DMS79 treated with DMSO at 0.1 percent for 48 hours (cell line): ENCODE measurements at regions not wholly inside any gene's neighbourhood (a gene's known extent, or its start where the extent isn't known, plus 50 kb on each side); places are given as distances from the start of the nearest gene placed in this dataset.

Source experiments
- DNase-seq: peaks from one replicate; lab custom pipeline; 2025; lab: John Stamatoyannopoulos, UW

DNA sequence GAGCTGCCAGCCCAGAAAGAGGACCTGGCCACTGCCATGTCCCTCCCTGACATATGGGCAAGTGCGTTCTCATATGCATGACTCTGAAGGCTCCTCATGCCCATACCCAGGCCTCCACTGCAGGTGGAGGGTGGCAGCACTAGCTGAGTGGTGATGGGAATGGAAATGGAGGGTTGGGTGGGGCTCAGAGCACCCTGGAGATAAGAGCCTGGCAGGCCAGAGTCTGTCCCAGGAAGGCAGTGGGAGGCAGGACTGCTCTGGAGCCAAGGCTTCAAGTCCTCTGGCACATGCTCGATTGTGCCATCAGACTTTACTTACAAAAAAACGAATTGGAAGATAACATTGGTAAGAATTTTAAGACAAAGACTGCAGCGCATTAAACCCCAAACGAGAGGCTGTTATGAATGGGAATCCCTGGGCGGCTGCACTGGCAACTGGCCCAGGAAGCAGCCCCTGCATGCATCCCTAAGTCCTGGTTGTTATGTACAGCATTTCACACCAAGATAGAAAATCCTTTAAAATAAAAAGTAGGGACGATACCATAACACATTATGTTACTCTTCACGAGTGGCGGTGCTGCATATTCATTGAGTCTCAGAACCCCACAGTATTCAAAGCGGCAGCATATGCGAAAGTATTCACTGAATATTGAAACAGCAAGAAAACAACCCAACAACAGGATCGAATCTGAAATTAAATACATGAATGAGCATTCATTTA lies 81.7 kb upstream of the FAM98A start:
- DNase-seq: no peak

DNA sequence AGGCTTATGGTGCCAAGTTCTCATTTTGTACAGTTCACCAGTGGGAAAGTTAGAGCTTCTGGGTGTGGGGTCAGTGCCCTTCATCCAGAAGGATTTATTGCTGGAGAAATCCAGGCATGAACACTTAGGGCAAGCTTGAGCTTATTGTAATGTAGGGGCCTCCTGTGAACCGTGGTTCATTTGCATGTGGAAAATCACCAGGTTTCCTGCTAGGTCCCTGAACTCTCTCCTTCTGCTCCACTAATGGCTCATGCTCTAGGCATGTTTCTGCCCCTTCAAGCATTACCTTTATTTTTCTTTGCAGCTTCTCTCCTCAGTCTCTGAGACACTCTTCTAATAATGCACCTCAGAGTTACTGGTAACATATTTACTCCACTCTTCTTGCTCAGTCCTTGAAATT lies 79.3 kb upstream of the FAM98A start:
- no peak for DNase-seq

DNA sequence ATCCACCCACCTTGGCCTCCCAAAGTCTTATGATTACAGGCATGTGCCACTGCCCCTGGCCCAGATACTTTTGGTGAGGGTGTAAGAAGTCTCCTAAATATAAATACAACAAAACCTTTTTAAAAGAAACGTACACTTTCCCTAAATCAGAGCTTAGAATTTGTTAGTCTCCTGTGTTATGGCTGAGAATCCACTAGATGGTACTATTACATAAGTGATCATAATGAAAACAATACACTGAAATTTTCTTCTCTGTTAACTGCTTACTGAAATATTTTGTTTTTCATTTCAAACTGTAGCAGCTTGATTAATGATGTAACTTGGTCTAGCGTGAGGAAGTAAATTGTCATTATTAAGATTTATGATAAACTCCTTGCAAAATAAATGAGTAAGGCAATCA lies 74.8 kb upstream of the FAM98A start:
- DNase-seq: no peak

DNA sequence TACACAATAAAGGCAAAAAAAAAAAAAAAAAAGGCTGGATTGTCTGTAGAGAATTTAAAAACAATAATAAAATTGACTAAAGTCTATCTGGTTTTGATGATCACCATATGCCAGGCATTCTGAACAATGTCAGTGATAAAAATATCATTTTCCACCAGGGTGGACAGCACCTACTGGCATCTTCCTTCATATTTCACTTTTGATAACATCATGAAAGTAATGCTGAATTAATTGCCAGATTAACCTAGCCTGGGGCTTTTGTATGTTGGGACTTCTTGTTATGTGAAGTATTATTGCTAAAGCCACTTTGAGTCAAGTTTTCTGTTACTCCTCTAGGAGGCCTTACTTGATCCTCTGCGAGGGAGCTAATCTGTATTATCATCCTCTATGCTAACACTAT lies 73.8 kb upstream of the FAM98A start:
- no peak for DNase-seq

DNA sequence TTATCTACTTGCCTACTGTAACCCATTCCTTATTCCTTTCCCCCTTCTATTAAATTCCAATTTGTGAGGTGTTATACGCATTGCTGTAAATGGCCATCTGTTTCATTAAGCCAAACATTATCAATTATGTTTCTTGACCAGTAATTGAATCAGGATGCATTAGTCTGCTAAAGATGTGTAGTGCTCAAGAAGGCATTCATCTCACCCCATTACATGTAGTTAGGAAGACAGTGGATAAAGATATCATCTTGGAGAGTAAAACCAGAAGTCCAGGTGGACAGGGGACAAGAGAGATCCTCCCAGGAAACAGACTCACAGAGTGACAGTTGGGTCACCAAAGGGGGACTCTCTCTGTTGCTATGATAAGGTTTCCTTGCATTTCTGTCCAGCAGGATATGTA lies 73.3 kb upstream of the FAM98A start:
- DNase-seq: no peak

DNA sequence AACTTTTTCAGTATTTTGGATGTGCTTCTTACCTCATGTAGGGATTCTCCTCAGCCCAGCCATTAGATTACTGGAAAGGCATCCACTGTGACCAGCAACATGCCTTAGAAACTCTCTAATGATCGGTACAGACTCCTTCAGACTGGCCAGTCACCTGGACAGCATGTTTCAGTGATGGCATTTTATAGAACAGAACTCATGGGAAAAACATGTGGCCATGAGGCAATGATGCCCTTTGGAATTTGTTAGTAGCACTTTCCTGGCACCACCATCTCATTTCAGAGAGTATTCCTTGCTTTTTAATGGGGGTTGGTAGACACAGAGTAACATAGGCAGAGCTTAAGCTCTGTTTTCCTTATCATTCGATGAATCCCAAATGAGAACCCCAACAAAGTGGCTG lies 72.1 kb upstream of the FAM98A start:
- DNase-seq: no peak

DNA sequence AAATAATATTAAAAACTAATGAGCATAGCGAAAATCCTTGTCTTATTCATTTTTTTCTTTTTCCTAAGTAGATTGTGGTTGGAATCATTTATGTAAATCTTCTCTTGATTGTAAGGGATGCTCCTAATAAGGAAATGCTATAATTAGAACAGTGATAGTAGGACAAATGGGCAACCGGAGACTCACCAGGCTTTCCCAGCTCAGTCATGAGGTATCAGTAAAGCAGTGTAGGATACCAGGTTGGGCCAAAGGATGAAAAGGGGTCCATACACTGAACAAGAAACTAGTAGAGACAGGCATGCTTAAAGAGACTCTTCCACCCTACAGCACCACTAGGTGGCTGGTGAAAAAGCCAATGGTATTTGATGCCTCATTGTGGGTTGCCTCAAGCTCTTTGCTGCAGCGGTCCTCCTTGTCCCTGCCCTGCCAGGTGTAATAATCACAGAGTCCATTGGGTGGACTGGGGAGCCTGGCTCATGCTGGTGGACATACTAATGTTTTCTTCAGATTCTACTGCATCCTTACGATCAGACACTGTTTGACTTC lies 71.4 kb upstream of the FAM98A start:
- DNase-seq: no peak

DNA sequence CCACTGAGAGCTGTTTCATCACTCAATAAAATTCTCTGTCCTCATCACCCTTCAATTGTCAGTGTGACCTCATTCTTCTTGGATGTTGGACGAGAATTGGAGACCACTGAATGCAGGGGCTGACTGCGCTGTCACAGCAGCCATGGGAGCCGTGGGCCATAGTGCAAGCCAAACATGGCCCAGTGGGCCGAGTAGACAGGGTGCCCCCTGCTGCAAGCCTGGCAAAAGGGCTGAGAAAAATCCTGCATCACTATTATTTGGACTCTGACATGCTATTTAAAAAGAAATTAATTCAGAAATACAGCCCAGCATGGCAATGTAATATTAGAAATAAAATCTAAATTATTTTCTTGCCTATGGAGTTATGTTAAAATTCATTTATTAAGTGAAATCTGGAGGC lies 67.8 kb upstream of the FAM98A start:
- DNase-seq: no peak

DNA sequence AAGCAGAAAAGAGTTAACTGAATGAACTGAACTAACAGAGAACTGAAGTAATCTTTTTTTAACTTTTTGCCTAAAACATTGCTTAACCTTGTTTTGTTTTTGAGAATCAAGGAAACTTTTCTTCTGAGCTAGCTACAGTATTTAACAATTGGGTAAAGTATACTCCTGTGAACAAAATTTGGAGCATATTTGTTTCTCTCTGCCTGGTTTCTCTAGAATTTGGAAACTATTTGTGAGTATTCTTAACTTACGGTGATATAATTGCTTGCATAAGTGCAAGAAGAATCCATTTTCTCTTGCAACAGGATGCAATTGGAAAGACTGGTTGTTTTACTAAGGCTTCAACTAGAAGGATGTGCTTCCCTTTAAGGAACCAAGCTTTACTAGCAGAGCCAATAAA lies 65.9 kb upstream of the FAM98A start:
- DNase-seq: no peak

DNA sequence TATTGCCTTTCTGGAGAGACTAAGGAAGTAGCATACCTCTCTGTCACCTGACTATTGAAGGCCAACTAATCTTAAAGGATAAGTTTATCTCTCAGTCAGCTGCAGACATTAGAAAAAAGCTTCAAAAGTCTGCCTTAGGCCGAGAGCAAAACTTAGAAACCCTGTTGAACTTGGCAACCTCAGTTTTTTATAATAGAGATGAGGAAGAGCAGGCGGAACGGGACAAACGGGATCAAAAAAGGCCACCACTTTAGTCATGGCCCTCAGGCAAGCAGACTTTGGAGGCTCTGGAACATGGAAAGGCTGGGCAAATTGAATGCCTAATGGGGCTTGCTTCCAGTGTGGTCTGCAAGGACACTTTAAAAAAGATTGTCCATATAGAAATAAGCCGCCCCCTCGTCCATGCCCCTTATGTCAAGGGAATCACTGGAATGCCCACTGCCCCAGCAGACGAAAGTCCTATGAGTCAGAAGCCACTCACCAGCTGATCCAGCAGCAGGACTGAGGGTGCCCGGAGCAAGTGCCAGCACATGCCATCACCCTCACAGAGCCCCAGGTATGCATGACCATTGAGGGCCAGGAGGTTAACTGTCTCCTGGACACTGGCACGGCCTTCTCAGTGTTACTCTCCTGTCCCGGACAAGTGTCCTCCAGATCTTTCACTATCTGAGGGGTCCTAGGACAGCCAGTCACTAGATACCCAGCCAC lies 61.5 kb upstream of the FAM98A start:
- DNase-seq: no peak

DNA sequence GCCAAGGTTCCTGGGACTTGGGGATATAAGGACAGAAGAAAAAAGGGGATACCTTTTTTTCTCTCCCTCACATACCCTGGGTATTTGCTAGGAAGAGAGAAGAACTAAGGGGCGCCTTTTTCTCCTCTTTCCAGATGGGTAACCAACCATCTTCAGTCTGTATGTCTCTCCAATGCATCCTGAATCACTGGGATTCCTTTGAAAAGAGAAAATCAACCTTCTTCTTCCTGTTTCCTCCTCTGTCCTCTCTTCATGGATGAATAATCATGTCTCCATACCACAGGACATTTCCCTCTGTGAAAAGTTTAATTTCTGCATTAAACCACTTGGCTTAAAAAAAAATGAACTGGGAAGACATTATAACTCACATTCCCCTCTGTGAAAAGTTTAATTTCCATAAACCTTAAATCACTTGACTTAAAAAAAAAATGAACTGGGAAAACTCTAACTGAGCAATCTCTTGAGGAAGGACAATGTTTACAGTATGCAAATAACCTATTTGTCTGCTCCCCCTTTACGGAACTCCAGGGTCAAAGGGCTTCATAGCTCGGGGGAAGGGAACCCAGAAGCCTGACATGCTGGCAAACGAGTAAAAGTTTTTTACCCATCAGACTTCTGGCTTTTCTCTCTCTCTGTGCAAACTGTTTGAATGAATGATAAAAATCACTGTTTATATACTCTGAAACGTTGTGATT lies 56.7 kb upstream of the FAM98A start:
- DNase-seq: no peak

DNA sequence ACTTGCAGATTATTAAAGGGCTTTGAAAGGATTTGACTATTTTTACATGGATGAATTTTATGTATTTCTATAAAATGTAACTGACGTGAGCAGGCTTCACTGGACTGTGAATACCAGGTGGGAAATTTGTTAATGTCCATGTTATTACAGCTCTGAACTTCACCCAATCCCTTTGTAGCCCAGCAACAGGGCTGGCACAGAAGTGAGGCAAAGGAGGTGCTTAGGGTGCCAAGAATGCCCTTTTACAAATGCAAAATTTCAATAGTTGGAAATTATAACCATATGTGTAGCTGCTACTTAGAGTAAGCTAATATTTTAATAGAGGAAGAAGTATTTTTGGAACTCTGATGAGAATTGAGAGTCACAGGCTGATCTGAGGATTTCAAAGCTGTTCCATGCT lies 53.7 kb upstream of the FAM98A start:
- DNase-seq: no peak

DNA sequence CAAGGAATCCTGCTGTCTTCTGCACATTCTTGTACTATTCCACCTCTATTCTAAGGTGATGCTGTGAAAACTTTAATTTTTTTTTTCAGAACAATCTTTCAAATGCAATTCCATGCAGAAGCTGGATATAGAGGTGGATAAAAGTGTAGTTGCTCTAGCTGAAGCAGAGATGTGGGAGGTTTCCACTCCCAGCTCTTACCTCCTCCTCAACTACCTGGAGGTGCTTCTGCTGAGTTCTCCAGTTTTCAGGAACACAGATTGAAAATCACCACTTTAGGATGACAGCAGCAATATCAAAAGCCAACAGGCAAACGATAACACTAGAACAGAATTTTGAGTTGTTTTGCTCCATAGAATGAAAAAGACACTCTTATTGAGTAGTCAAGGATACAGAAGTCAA lies 51.1 kb upstream of the FAM98A start:
- no peak for DNase-seq
